HCT116 (cell line): ENCODE measurements at regions not wholly inside any gene's neighbourhood (a gene's known extent, or its start where the extent isn't known, plus 50 kb on each side); places are given as distances from the start of the nearest gene placed in this dataset.

Source experiments
- ATAC-seq: fragments of 200-7000 bp; cut with Tn5 transposase; 2 replicates; pipeline ENCODE4 v1.9.1; 2020; ENCODE audit warnings: mild to moderate bottlenecking, moderate library complexity
- BruUV-seq: library from RNA; stranded (reverse); fragments of 400-500 nt; replicated peaks from 2 replicates; lab custom pipeline; 2021; lab: Mats Ljungman, UMichigan
- CTCF ChIA-PET: fragments of 300-600 bp; sonication (Branson Sonifier 250); formaldehyde crosslinking; loops from one replicate; lab custom pipeline; 2021; ENCODE audit warnings: antibody characterized with exemption; lab: Charles Lee
- POLR2A ChIA-PET: fragments of 300-600, 350-600 bp; sonication (Branson Sonifier 250); formaldehyde crosslinking; loops from one replicate; lab custom pipeline; 2021; ENCODE audit warnings: antibody characterized with exemption; lab: Charles Lee
- RAD21 ChIA-PET, 2 experiments: fragments of 300-600 bp; sonication (Branson Sonifier 250); formaldehyde crosslinking; loops; one replicate each; lab custom pipeline; 2023; ENCODE audit warnings: low total read pairs in 2 of 2; ENCODE audit not compliant: uncharacterized antibody in 2 of 2, unreplicated experiment in 2 of 2, low non-redundant PET in 1 of 2; lab: Charles Lee
- DNase-seq: peaks from one replicate; pipeline ENCODE4 v3.0.0-alpha.2; 2010; ENCODE audit warnings: low read depth, low spot score
- H2AFZ ChIP-seq: fragments of 200-600 bp; shearing (Covaris generic), sonication (generic); 2 replicates; pipeline ENCODE4 v1.6.1; 2017; ENCODE audit warnings: low read depth, mixed run types, mixed read lengths, antibody characterized with exemption, low read length; ENCODE audit not compliant: poor library complexity, severe bottlenecking
- H3K27ac ChIP-seq: 2 replicates; pipeline ENCODE4 v1.5.1; 2012; ENCODE audit warnings: low read depth, low read length
- H3K27me3 ChIP-seq: fragments of 200-600 bp; sonication (generic); 2 replicates; pipeline ENCODE4 v1.6.1; 2016; ENCODE audit warnings: mixed run types, low read length, mixed read lengths; ENCODE audit not compliant: insufficient read depth
- H3K36me3 ChIP-seq, 2 experiments: fragments of 200-500 bp in 1 of 2; fragments of 200-600 bp in 1 of 2; sonication (Bioruptor generic) in 1 of 2; sonication (generic) in 1 of 2; 2 replicates each; pipeline versions ENCODE4 v1.5.1 to v1.6.1; 2014 to 2016; ENCODE audit warnings: low read length in 2 of 2, inconsistent platforms in 1 of 2, mixed read lengths in 1 of 2, mixed run types in 1 of 2; ENCODE audit not compliant: insufficient read depth in 2 of 2, control insufficient read depth in 1 of 2
- H3K4me1 ChIP-seq, 2 experiments: fragments of 200-600 bp in 1 of 2; sonication (generic) in 1 of 2; 2 replicates each; pipeline versions ENCODE4 v1.5.1 to v1.6.1; 2012 to 2017; ENCODE audit warnings: low read length in 2 of 2, inconsistent platforms in 1 of 2, mild to moderate bottlenecking in 1 of 2, mixed read lengths in 1 of 2, mixed run types in 1 of 2, moderate library complexity in 1 of 2; ENCODE audit not compliant: insufficient read depth in 2 of 2, control insufficient read depth in 1 of 2
- H3K4me2 ChIP-seq: fragments of 200-600 bp; sonication (generic); 2 replicates; pipeline ENCODE4 v1.6.1; 2017; ENCODE audit warnings: mixed run types, low read length, mixed read lengths
- H3K4me3 ChIP-seq, 2 experiments: fragments of 200-600 bp in 1 of 2; sonication (generic) in 1 of 2; replicated peaks in 1 of 2; 2 replicates each; pipeline ENCODE4 v1.5.1; 2011 to 2016; ENCODE audit warnings: low read length in 2 of 2, control low read depth in 1 of 2, low read depth in 1 of 2, mild to moderate bottlenecking in 1 of 2, mixed read lengths in 1 of 2, mixed run types in 1 of 2
- H3K79me2 ChIP-seq: fragments of 200-600 bp; sonication (generic); 2 replicates; pipeline ENCODE4 v1.6.1; 2017; ENCODE audit warnings: mild to moderate bottlenecking, mixed run types, low read length, moderate library complexity, mixed read lengths; ENCODE audit not compliant: insufficient read depth
- H3K9ac ChIP-seq: fragments of 200-600 bp; sonication (generic); 2 replicates; pipeline ENCODE4 v1.6.1; 2016; ENCODE audit warnings: low read length, mixed read lengths
- H3K9me2 ChIP-seq: fragments of 200-600 bp; sonication (generic), shearing (Covaris generic); 2 replicates; pipeline ENCODE4 v1.6.1; 2017; ENCODE audit warnings: mixed run types, mild to moderate bottlenecking, moderate library complexity; ENCODE audit not compliant: insufficient read depth
- H3K9me3 ChIP-seq, 2 experiments: fragments of 200-500 bp in 1 of 2; fragments of 200-600 bp in 1 of 2; sonication (Bioruptor generic) in 1 of 2; sonication (generic) in 1 of 2; 2 replicates each; pipeline ENCODE4 v1.6.1; 2014 to 2017; ENCODE audit warnings: low read length in 2 of 2, mixed read lengths in 2 of 2, inconsistent platforms in 1 of 2, low read depth in 1 of 2, mild to moderate bottlenecking in 1 of 2, mixed run types in 1 of 2, moderate library complexity in 1 of 2; ENCODE audit not compliant: control insufficient read depth in 1 of 2, insufficient read depth in 1 of 2
- H4K20me1 ChIP-seq: fragments of 200-600 bp; sonication (generic), shearing (Covaris generic); 2 replicates; pipeline ENCODE4 v1.6.1; 2017; ENCODE audit warnings: mixed run types, mild to moderate bottlenecking, moderate library complexity; ENCODE audit not compliant: insufficient read depth
- CBX3 ChIP-seq: IDR thresholded peaks from 2 replicates; pipeline ENCODE4 v1.6.1; 2012; ENCODE audit warnings: low read depth
- CTCF ChIP-seq, 3 experiments: fragments of 200-600 bp in 1 of 3; sonication (generic) in 1 of 3; IDR thresholded peaks in 2 of 3; conservative IDR thresholded peaks in 1 of 3; 2 replicates each; pipeline ENCODE4 v1.5.1; 2012 to 2017; ENCODE audit warnings: low read depth in 2 of 3, low read length in 2 of 3, antibody characterized with exemption in 1 of 3, borderline replicate concordance in 1 of 3, control low read depth in 1 of 3, mild to moderate bottlenecking in 1 of 3, mixed read lengths in 1 of 3, mixed run types in 1 of 3, moderate library complexity in 1 of 3; ENCODE audit not compliant: insufficient read depth in 1 of 3
- EGR1 ChIP-seq: IDR thresholded peaks from 2 replicates; pipeline ENCODE4 v1.6.1; 2012; ENCODE audit warnings: low read depth
- FOSL1 ChIP-seq: IDR thresholded peaks from 2 replicates; pipeline ENCODE4 v1.6.1; 2012; ENCODE audit warnings: low read depth
- MAX ChIP-seq: IDR thresholded peaks from 2 replicates; pipeline ENCODE4 v1.6.1; 2012
- POLR2A ChIP-seq: IDR thresholded peaks from 2 replicates; pipeline ENCODE4 v1.7.0; 2011; ENCODE audit warnings: borderline replicate concordance; ENCODE audit not compliant: insufficient read depth, insufficient read length; ENCODE audit errors: extremely low read depth
- RAD21 ChIP-seq: IDR thresholded peaks from 2 replicates; pipeline ENCODE4 v1.6.1; 2012; ENCODE audit warnings: low read depth, mild to moderate bottlenecking
- REST ChIP-seq: IDR thresholded peaks from 2 replicates; pipeline ENCODE4 v1.6.1; 2012; ENCODE audit warnings: low read depth
- SP1 ChIP-seq: IDR thresholded peaks from 2 replicates; pipeline ENCODE4 v1.6.1; 2012; ENCODE audit warnings: low read depth
- SRF ChIP-seq: IDR thresholded peaks from 2 replicates; pipeline ENCODE4 v1.6.1; 2012; ENCODE audit warnings: low read depth
- YY1 ChIP-seq: IDR thresholded peaks from 2 replicates; pipeline ENCODE4 v1.6.1; 2011; ENCODE audit warnings: low read length, low read depth, moderate library complexity, mild to moderate bottlenecking; ENCODE audit not compliant: insufficient replicate concordance; ENCODE audit errors: extremely low read depth
- intact Hi-C: fragments of 100-400 bp; cut with micrococcal nuclease; formaldehyde crosslinking; loops from 2 replicates; pipeline ENCODE4 v1.10.0; 2022

GRCh38 chr4:59537246-59537886 is 1662.8 kb upstream of the ADGRL3 start:
- TF ChIP-seq SP1: no peak
- TF ChIP-seq MAX: no peak
- TF ChIP-seq RAD21: no peak
- TF ChIP-seq CBX3: no peak
- no peak for TF ChIP-seq SRF
- TF ChIP-seq FOSL1: no peak
- no peak for TF ChIP-seq REST
- TF ChIP-seq YY1: no peak
- no peak for TF ChIP-seq POLR2A
- TF ChIP-seq CTCF (IDR thresholded peaks at IDR 0.05 in 2 of 3, conservative IDR thresholded peaks at IDR 0.05 in 1 of 3; ENCODE audit: borderline replicate concordance in 1 of 3, insufficient read depth in 1 of 3, low read depth in 2 of 3, low read length in 2 of 3): no peak
- no peak for TF ChIP-seq EGR1
- Histone ChIP-seq H2AFZ (no peak overlapping the region), H3K9me2 (no peaks in the 10 kb centered on the region)

More at GRCh38 chr4:59537246-59537886, 1662.8 kb upstream of the ADGRL3 start:
- H3K9me3 ChIP-seq: peaks cover 6 to 21% of the 10 kb centered on the region in 2 experiments; a peak in 2 of 4 replicates
- intact Hi-C loops: no loop called here
- H3K4me2 ChIP-seq: no peak overlapping the region
- H3K9ac ChIP-seq: no peak overlapping the region
- DNase-seq (no peak), ATAC-seq (no peak)
- no TSS peak for BruUV-seq
- no peaks in the 10 kb centered on the region for H4K20me1 ChIP-seq
- H3K79me2 ChIP-seq: no peaks in the 10 kb centered on the region
- no peak overlapping the region for H3K4me3 ChIP-seq
- ChIA-PET CTCF (no interaction called here), POLR2A (no interaction called here), RAD21 (no interaction called here)
- no peaks in the 10 kb centered on the region for H3K27me3 ChIP-seq
- no peaks in the 10 kb centered on the region for H3K4me1 ChIP-seq
- H3K27ac ChIP-seq: no peak overlapping the region
- H3K36me3 ChIP-seq: no peaks in the 10 kb centered on the region
